ENCODE measurements at regions not wholly inside any gene's neighbourhood (a gene's known extent, or its start where the extent isn't known, plus 50 kb on each side); places are given as distances from the start of the nearest gene placed in this dataset.

DNA sequence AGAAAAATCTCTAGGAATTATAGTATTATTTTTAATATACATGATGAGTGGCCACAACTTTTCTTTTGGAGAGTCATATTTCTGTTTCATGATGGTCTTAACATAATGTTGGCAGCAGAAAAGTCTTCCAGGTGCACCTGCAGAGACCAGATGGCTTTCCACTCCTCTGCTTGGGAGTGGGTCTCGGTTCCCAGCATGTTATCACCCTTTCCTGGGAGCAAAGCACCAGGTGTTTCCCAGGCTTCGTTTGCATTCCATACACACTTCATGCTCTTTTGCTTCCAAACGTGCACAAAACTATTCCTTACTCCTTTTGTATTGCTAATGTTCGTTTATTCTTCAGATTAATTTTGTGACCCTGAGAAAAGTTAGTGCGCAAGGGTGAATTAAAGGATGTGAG lies 305.2 kb downstream of the CDH2 start:
- H3K27me3 ChIP-seq (replicated peaks; ENCODE audit: insufficient read depth): no peaks in the 10 kb centered on the region
- no peaks in the 10 kb centered on the region for H3K9me3 ChIP-seq
- ATAC-seq (ENCODE audit: insufficient number of reproducible peaks, low FRiP score, low read depth): no peak
- H3K36me3 ChIP-seq: no peaks in the 10 kb centered on the region
- H3K4me1 ChIP-seq (ENCODE audit: control insufficient read depth in 1 of 2, low read depth in 2 of 2): no peaks in the 10 kb centered on the region
- DNase-seq (ENCODE audit: low spot score): no peak
- TF ChIP-seq, protein P1, sequence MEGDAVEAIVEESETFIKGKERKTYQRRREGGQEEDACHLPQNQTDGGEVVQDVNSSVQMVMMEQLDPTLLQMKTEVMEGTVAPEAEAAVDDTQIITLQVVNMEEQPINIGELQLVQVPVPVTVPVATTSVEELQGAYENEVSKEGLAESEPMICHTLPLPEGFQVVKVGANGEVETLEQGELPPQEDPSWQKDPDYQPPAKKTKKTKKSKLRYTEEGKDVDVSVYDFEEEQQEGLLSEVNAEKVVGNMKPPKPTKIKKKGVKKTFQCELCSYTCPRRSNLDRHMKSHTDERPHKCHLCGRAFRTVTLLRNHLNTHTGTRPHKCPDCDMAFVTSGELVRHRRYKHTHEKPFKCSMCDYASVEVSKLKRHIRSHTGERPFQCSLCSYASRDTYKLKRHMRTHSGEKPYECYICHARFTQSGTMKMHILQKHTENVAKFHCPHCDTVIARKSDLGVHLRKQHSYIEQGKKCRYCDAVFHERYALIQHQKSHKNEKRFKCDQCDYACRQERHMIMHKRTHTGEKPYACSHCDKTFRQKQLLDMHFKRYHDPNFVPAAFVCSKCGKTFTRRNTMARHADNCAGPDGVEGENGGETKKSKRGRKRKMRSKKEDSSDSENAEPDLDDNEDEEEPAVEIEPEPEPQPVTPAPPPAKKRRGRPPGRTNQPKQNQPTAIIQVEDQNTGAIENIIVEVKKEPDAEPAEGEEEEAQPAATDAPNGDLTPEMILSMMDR (IDR thresholded peaks at IDR 0.05): no peak
- H3K4me3 ChIP-seq: no peak overlapping the region
- H3K27ac ChIP-seq: no peak overlapping the region

DNA sequence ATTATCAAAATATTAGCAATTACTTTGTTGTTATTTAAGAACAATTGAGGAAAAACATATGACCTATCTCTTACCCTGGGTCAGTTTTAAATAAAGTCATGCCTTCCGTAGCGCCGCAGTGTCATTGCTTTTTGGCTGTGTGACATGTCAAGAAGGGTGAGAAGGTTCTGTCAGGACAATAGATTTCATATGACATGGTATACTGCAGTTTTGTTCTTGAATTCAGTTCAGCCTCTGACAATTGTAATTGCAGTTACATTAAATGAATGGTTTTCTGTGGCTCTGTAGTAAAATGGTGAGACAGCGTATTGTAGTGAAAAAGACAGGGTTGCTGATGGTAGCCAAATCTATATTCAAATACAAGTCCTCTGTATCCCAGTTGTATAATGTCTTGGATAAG lies 307.2 kb downstream of the CDH2 start:
- Histone ChIP-seq H3K9me3 (no peaks in the 10 kb centered on the region), H3K4me1 (ENCODE audit: control insufficient read depth in 1 of 2, low read depth in 2 of 2) (no peaks in the 10 kb centered on the region), H3K27ac (no peak overlapping the region), H3K4me3 (no peak overlapping the region), H3K36me3 (no peaks in the 10 kb centered on the region), H3K27me3 (replicated peaks; ENCODE audit: insufficient read depth) (no peaks in the 10 kb centered on the region)
- DNase-seq (ENCODE audit: low spot score) (no peak), ATAC-seq (ENCODE audit: insufficient number of reproducible peaks, low FRiP score, low read depth) (no peak)
- TF ChIP-seq, protein P1 (IDR thresholded peaks at IDR 0.05): no peak

DNA sequence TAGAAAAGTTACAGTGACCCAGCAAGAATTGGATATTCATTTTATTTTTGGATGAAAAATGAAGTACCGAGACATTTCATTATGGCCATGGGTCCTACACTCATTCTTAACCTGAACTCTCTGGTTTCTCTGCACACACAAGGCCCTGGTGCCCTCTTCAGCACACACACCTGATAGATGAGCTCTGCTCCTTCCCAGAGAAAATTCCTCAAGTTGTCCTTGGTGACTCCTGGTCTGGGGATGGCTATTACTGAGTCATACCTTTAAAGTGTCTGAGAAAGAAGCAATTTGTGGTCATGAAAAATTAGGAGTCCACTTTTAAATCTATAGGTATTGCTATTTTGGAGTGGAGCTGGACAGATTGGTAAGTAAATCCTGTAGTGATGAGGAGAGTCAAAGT lies 311.5 kb downstream of the CDH2 start:
- H3K4me1 ChIP-seq (ENCODE audit: control insufficient read depth in 1 of 2, low read depth in 2 of 2): no peaks in the 10 kb centered on the region
- DNase-seq (ENCODE audit: low spot score) (no peak), ATAC-seq (ENCODE audit: insufficient number of reproducible peaks, low FRiP score, low read depth) (no peak)
- no peaks in the 10 kb centered on the region for H3K9me3 ChIP-seq
- no peaks in the 10 kb centered on the region for H3K36me3 ChIP-seq
- TF ChIP-seq, protein P1 (IDR thresholded peaks at IDR 0.05): no peak
- H3K27me3 ChIP-seq (replicated peaks; ENCODE audit: insufficient read depth): no peaks in the 10 kb centered on the region
- H3K27ac ChIP-seq: no peak overlapping the region
- no peak overlapping the region for H3K4me3 ChIP-seq

- Histone ChIP-seq H3K27me3 (replicated peaks; ENCODE audit: insufficient read depth) (no peaks in the 10 kb centered on the region), H3K4me1 (ENCODE audit: control insufficient read depth in 1 of 2, low read depth in 2 of 2) (no peaks in the 10 kb centered on the region), H3K4me3 (no peak overlapping the region), H3K27ac (no peak overlapping the region), H3K36me3 (no peaks in the 10 kb centered on the region), H3K9me3 (no peaks in the 10 kb centered on the region)
- DNase-seq (ENCODE audit: low spot score) (no peak), ATAC-seq (ENCODE audit: insufficient number of reproducible peaks, low FRiP score, low read depth) (no peak)
- TF ChIP-seq, protein P1 (IDR thresholded peaks at IDR 0.05): no peak
Observed at GRCh38 chr18:27863780-27864430, 313.0 kb downstream of the CDH2 start.

DNA sequence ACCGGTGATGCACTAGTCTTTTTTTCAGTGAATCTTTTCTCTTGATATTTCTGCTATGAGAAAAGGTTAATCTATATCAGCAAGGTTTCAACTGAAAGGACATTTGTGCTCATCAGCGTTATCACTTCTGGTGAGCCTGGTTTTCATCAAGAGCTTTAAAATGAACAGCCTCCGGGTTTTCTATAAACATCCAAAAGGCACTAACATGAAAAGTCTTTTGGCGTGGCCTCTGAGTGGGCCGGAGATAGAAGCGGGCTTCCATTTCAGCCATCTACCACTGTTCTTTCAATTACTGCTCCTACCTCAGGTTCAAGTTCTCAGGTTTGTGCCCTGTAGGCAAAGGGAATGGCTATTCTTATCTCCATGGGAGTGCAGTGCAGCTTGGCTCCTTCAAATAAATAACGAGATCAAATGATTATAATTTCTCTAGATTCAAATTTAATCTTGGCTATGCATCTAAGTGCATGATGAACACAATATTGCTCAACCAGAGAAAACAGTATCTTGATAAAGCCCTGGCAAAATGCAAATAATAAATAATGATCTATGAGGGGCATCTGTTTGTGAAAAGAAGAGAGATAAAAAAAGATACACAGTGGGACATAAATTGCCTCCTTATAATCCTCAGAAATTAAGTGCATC lies 314.8 kb downstream of the CDH2 start:
- TF ChIP-seq, protein P1 (IDR thresholded peaks at IDR 0.05): no peak
- DNase-seq (ENCODE audit: low spot score): no peak
- H3K27me3 ChIP-seq (replicated peaks; ENCODE audit: insufficient read depth): no peaks in the 10 kb centered on the region
- no peak overlapping the region for H3K27ac ChIP-seq
- ATAC-seq (ENCODE audit: insufficient number of reproducible peaks, low FRiP score, low read depth): no peak
- no peaks in the 10 kb centered on the region for H3K9me3 ChIP-seq
- H3K4me1 ChIP-seq (ENCODE audit: control insufficient read depth in 1 of 2, low read depth in 2 of 2): no peaks in the 10 kb centered on the region
- no peak overlapping the region for H3K4me3 ChIP-seq
- H3K36me3 ChIP-seq: no peaks in the 10 kb centered on the region
